ENCODE measurements at regions not wholly inside any gene's neighbourhood (a gene's known extent, or its start where the extent isn't known, plus 50 kb on each side); places are given as distances from the start of the nearest gene placed in this dataset.

DNA sequence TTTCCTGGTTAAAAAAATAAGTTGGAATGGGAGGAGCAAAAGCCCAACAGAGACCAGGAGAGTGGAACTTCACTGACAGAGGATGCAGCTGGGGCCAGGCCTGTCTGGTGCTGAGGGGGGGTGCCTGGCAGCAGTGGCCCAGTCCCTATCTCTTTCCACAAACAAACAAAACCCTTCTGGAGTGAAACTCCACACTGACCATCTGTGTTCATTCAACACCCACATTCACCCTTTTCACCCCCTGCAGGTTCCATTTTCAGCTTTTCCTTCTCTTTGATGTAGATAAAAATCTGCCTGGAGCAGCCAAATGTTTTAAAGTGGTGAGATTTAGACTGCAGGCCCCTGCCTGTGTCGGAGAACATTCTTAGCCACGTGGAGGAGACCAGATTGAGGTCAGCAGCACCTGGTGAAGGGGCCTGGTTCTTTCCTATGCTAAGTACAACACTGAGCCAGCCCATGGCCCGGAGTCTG is 161.4 kb upstream of the CDH11 start:
- TF ChIP-seq ADNP (CRISPR knock-in tag; IDR thresholded peaks at IDR 0.05) (no peak), RELA (CRISPR knock-in tag; IDR thresholded peaks at IDR 0.05) (no peak), KLF9 (CRISPR knock-in tag; IDR thresholded peaks at IDR 0.05; ENCODE audit: low read depth) (no peak), POLR2AphosphoS5 (IDR thresholded peaks at IDR 0.05; ENCODE audit: low read depth, low read length) (no peak), JUNB (CRISPR knock-in tag; IDR thresholded peaks at IDR 0.05; ENCODE audit: borderline replicate concordance) (no peak), ZFP37 (CRISPR knock-in tag; IDR thresholded peaks at IDR 0.05; ENCODE audit: borderline replicate concordance) (no peak), ZNF12 (CRISPR knock-in tag; IDR thresholded peaks at IDR 0.05) (no peak), SMC3 (IDR thresholded peaks at IDR 0.05; ENCODE audit: low read length) (no peak), TCF7 (IDR thresholded peaks at IDR 0.05; ENCODE audit: low read depth) (no peak), RAD21 (CRISPR knock-in tag; IDR thresholded peaks at IDR 0.05) (no peak), ZNF550 (CRISPR knock-in tag; IDR thresholded peaks at IDR 0.05; ENCODE audit: borderline replicate concordance) (no peak), HMG20B (CRISPR knock-in tag; conservative IDR thresholded peaks at IDR 0.05) (no peak)
